Frontal cortex (tissue), 3 donors: ENCODE measurements at regions not wholly inside any gene's neighbourhood (a gene's known extent, or its start where the extent isn't known, plus 50 kb on each side); places are given as distances from the start of the nearest gene placed in this dataset.

Experiments
- DNase-seq, 2 donors: peaks; one replicate each; pipeline ENCODE4 v3.0.0; 2012; ENCODE audit warnings: low spot score in 2 of 2
- FAIRE-seq: peaks from 2 replicates; lab custom pipeline; 2012; peaks lifted over from hg19 to GRCh38; lab: Jason Lieb, UNC
- donor health status: control.
- donor health status: control.
- donor health status: control.

DNA sequence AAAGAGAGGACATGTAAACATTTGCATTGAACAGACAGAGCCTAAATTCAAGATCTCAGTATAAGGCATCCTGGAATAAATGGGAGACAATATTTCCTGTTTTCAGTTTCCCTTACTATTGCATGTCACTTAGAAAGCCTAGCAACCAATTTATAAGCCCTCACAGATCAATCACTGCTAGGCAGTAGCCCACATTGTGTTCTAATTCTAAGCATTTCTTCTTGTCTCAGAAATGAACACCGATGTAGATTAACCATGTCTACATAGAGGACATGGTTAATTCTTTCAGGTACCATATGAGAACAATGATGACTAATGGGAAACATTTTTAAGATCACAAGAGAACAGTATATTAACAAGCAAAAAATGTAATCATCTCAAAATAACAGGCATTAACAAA is 79.6 kb upstream of the HMHB1 start:
- FAIRE-seq (no peak), DNase-seq (no peak)

DNA sequence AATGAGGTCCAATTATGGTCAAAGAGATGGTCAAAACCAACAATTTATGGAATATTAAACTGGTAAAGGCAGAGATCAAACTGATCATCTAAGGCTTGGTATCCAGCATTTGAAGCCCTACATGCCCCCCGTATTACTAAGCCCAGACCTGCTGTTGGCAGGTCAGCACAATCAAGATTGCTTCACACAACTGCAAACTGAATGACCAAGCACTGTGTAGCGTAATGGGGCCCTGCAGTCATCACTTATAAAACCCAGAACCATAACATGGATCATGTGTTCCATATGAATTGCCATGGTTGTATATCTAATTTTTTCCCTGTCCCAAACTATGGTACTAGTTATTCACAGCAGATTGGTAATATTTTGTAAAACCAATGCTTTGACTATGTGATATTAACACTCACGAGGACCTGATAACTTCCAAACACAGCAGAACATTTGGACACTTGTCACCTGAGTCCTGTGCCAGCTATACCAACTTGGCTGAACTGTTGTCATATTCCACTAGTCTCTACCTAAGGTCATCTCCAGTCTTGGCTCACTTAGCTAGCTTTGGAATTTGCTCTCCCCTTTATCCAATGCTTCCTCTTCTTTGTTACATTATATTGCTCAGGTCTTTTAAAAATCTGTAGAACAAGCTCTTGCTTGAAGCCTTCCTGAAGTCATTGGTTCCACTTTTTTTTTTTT is 81.7 kb upstream of the HMHB1 start:
- FAIRE-seq, result no peak
- no peak for DNase-seq

GRCh38 chr5:143729334-143729946 is 82.5 kb upstream of the HMHB1 start:
- DNase-seq (no peak), FAIRE-seq (no peak)

DNA sequence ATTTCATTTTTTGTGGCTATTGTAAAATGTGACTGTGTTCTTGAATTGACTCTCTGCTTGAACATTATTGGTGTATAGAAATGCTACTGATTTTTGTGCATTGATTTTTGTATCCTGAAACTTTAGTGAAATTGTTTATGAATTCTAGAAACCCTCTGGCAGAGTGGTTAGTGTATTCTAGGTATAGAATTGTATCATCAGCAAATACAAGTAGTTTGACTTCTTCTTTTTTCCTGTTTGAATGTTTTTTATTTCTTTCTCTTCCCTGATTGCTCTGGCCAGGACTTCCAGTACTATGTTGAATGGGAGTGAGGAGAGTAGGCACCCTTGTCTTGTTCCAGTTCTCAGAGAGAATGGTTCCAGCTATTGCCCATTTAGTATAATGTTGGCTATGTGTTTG is 88.8 kb upstream of the HMHB1 start:
- DNase-seq (no peak), FAIRE-seq (no peak)

- FAIRE-seq, result no peak
- DNase-seq, result no peak
These were observed 90.0 kb upstream of the HMHB1 start for GRCh38 chr5:143721925-143722324.

DNA sequence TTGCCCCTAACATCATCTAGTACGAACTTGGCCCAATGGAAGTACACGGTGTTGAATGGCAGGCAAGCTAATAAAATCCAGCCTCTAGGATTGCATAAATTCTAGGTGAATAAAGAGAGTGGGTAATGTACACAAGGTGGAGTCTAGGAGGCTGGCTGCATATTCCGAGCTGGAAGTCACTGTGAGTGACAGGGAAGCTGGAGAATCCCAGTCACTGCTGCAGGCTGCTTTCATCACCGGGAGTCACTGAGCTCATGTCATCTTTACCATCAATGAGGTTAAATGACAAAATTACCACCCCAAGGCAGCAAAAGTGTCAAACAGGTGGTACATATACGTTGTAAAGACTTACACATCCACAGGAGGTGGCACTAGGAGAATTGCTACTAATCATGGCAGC is 91.3 kb upstream of the HMHB1 start:
- DNase-seq (no peak), FAIRE-seq (no peak)

DNA sequence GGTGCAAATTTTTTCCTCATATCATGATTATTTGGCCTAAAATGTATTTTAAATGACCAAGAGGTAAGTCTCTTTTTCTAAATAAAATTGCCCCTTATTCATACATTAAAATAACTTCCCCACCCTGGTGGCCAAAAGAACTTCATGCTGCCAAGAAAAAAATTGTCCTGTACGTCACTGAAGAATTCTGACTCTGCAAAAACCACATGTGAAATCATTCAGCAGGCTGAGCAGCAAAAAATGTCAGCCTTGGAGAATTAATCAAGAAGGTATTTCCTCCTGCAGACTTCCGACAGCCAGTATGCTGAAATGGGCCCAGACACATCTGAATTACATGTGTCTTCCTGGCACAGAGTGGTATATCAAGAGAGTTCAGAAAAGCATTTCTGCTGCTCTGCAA is 94.6 kb upstream of the HMHB1 start:
- DNase-seq (no peak), FAIRE-seq (no peak)

GRCh38 chr5:143716881-143717280 is 95.1 kb upstream of the HMHB1 start:
- DNase-seq, result no peak
- no peak for FAIRE-seq

- no peak for FAIRE-seq
These were observed 96.3 kb upstream of the HMHB1 start for GRCh38 chr5:143715616-143716015.

DNA sequence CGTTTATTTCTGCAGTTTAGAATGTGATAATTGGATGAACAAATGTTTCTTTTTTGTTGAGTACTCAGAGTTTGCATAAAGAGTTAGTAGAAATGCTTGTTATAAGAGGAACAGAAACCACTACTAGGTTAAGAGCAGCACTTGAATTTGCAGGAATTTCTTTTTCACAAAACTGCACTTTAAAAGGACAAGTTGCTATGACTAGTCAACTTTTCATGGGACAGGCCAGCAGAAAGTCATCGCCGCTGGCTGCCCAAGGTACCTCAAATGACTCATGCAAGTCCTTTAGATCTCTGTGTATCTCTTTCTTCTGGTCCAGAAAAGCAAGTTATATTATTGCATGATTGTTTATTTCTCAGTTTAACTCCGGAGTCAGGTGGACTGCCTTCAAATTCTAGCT is 97.3 kb upstream of the HMHB1 start:
- FAIRE-seq, result no peak
- DNase-seq, result no peak

More at GRCh38 chr5:143715616-143716015, 96.3 kb upstream of the HMHB1 start:
- DNase-seq, result no peak

- FAIRE-seq, result no peak
- no peak for DNase-seq
These were observed 98.6 kb upstream of the HMHB1 start for GRCh38 chr5:143713047-143714003.

- no peak for FAIRE-seq
- DNase-seq, result no peak
These were observed 103.3 kb upstream of the HMHB1 start for GRCh38 chr5:143708672-143709071.

DNA sequence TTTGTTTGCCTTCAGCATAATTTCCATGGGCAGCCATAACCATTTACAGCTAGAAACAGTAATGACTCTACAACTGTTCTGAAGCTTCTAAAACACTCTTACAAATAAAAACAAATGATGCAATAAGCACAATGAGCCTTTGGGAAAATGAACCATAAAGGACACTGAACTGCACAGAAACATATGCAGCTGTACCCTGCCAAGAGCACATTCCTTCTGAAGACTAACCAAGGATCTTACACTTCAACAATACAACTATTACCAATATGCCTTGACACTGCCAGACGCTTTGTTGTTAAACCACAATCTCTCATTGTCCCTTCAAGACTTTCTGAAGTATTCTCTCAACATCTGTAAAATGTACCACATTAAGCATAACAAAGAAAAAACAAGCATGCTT is 104.2 kb upstream of the HMHB1 start:
- FAIRE-seq, result no peak
- DNase-seq, result no peak

- no peak for DNase-seq
- no peak for FAIRE-seq
These were observed 106.6 kb upstream of the HMHB1 start for GRCh38 chr5:143705381-143705780.

DNA sequence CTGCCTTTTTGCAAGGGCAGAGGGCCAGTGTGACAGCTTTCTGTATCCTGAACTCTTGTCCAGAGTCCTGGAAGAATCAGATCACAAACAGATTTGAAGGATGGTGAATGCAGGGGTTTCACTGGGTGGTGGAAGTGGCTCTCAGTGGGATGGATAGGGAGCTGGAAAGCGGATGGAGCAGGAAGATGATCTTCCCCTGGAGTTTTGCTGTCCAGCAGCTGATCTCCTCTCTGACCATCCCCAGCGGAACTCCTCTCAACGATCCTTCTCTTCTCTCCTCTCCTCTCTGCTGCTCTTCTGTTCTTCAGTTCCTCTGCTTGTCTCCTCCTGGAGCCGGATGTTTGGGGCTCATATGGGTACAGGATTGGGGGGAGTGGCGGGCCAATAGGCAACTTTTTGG is 108.3 kb upstream of the HMHB1 start:
- FAIRE-seq (no peak), DNase-seq (no peak)

DNA sequence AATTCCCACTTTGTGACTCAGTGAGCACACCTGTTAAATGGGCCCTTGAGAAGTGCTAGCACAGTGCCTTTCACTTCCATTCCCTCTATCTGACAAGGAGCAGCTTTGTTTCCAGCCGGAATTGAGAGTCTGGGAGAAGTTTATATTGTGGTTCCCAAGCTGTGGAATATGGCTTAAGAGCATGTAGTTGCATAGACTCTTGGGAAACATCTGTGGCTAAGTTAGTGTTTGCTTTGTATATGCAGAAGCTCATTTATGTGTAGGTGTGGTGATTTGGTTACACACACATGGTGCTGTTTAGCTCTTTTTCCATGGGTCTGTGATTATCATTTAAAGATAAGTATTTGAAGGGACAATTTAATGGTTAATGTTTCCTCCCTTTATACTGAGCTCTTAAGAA is 110.5 kb upstream of the HMHB1 start:
- DNase-seq (no peak), FAIRE-seq (no peak)

GRCh38 chr5:143700994-143701393 is 111.0 kb upstream of the HMHB1 start:
- FAIRE-seq (no peak), DNase-seq (no peak)

DNA sequence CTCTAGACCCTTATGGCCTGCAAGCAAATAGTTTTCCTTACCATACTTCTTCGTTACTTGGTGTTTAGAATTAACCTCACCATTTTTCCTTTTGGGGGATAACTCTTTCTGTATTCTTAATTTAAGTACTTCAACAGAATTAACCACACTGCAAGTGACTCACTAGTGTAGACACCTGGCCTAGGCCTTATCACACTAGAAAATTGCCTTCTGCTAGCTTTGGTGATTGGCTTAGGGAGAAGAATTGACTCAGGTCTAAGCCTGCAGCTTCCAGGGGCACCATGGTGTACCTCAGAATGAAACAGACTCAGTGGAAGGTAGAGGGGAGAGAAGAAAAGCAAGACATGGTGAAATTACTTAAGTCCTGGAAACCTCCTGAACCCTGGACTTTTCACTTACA is 112.8 kb upstream of the HMHB1 start:
- FAIRE-seq, result no peak
- DNase-seq, result no peak

DNA sequence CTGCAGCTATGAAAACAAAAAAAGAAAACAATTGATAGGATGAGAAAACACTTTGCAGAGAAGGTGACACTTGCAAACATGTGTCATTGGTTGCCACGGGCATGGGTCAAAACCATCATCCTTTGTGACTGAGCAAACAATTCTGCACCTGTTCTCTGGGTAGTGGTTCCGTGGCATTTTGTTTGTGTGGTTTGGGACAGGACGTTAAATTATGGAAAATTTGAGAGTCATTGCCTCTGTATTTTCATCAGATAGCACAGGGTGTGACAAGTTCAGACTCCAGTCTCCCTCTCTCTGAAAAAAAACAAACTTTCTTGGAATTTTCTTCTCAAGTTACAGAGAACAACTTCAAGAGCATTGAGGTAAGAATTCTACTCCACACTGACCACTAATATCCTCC is 113.4 kb upstream of the HMHB1 start:
- DNase-seq (no peak), FAIRE-seq (no peak)

DNA sequence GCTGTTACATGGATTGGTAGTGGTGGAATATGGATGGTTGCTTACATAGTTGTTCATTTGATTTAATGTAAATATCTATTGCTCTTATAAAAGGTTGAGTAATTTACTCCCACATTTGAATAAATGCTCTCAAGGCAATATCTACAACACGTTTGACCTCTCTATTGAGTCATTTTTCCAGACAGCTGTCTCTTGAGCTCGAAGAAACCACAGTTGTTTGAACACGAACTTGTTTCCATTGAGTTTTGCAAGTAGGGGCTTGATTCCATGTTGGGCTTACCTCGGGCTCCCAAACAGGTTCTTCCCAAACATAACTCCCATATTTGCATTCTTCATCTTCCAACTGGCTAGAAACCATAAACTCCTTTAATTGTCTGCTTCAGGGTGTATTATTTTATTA is 115.0 kb upstream of the HMHB1 start:
- FAIRE-seq, result no peak
- DNase-seq, result no peak

- FAIRE-seq (no peak), DNase-seq (no peak)
These were observed 116.0 kb upstream of the HMHB1 start for GRCh38 chr5:143695941-143696340.
